ENCODE measurements at regions not wholly inside any gene's neighbourhood (a gene's known extent, or its start where the extent isn't known, plus 50 kb on each side); places are given as distances from the start of the nearest gene placed in this dataset.
"Not testable (repeated sequence)": the region's sequence is repeated elsewhere in the genome, so short reads cannot be mapped to it uniquely, and the experiment has no call there.

GRCh38 chr13:53301449-53301848 is 272.8 kb downstream of the OLFM4 start:
- DNase-seq: no peak

DNA sequence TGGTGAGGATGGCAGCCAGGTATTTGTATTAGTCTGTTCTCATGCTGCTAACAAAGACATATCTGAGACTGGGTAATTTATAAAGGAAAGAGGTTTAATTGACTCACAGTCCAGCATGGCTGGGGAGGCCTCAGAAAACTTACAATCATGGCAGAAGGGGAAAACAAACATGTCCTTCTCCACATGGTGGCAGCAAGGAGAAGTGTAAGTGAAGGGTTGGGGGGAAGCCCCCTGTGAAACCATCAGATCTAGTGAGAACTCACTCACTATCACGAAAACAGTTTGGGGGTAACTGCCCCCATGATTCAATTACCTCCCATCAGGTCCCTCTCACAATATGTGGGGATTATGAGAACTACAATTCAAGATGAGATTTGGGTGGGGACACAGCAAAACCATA is 276.8 kb downstream of the OLFM4 start:
- DNase-seq: not testable (repeated sequence)

DNA sequence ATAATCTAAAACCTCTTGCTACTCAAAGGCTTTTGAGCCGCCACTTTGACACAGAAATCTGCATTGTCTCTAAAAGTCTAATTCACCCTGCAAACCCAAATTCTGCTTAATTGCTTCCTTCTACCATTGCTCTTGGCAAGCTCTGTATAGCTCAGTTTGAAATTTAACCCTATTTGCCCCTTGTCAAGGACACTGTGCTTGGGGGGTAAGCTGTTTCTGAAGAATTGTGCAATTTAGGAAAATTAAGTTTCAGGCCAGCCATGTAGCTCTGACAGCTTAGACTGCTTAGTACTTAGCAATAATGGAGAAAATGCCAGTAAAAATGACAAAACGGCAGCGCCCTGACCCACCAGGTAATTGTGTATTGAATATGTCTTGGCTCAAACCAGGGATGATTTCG is 282.2 kb downstream of the OLFM4 start:
- no peak for DNase-seq

GRCh38 chr13:53311561-53311960 is 282.9 kb downstream of the OLFM4 start:
- DNase-seq: no peak

GRCh38 chr13:53321296-53321801 is 292.7 kb downstream of the OLFM4 start:
- DNase-seq: no peak

- no peak for DNase-seq
Measured at GRCh38 chr13:53324656-53325055, 296.0 kb downstream of the OLFM4 start.

- DNase-seq: no peak
Measured at GRCh38 chr13:53326716-53327115, 298.1 kb downstream of the OLFM4 start.

DNA sequence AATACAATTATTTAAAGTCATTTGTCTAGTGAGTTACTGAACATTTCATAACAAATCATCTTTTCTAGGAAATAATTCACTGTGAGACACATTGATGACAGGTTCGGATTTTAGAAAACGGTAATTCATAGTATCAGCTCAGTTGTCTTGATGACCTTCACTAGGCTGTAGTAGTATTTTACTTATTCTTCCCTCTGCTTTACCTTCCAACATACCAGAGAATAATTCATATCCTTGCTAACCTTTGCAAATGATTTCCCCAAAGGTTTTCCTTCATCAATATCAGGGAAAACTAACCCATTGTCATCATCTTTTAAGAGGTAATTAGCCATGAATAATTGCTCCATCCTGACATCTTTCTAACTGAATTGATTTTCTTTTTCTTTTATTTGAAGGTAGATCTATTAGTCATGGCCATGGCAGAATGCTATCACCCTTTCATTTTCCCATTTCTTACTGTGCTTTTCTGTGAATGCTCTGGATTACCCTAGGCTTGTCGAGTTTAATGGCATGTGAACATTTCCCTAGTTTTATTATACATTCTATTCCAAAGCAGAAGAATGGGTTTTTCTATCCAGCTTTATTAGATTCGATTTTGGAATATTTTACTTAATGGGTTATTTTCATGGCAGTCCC is 299.2 kb downstream of the OLFM4 start:
- DNase-seq: no peak

DNA sequence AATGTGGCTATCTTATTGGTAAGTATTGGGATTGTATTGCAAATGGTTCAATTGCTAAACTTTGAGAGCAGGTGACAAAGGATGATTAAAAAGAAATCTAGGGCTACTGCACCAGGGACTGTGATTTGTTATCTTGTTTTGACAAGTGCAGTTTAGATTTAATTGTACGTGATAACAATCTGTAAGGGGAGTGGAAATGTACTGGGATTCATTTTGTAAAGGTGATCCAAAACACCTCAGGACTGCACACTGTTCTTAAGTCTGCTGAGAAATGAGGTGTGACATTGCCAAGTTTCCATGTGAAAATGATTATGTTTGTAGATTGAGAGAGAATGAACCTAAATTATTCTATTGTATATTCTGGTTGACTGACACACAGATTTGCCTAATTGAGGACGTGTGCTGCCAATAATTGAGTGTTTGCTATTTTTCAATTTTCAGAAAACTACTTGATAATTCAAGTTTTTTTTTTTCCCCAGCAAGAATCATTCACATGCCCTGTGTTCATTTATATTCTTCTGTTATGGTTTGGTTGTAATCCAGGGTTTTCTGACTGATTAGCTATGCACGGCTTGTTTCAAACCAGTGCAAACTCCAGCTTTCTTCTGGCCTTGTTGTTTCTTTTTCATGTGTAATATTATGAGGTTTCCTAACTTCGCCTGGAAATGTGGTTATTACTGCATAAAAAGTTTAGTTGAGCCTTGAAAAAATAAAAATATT is 308.0 kb downstream of the OLFM4 start:
- DNase-seq: no peak

DNA sequence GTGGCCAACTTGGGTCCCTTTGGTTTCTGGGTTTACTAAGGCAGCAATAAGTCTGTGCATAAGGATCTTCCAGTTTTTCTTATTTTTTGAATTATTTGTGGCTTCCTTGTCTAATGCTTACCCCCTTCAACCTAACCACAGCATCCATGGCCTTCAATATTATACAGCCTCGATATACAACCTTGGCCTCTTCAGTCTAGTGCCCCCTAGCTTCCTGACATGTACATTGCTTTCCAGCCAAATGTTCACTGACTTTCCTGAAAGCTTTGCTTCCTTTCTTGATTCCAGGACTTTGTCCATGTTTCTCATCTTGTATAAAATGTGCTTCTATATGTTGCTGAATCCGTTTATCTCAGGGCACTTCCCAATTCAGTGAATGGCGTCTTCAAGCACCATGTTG is 310.1 kb downstream of the OLFM4 start:
- DNase-seq: no peak

DNA sequence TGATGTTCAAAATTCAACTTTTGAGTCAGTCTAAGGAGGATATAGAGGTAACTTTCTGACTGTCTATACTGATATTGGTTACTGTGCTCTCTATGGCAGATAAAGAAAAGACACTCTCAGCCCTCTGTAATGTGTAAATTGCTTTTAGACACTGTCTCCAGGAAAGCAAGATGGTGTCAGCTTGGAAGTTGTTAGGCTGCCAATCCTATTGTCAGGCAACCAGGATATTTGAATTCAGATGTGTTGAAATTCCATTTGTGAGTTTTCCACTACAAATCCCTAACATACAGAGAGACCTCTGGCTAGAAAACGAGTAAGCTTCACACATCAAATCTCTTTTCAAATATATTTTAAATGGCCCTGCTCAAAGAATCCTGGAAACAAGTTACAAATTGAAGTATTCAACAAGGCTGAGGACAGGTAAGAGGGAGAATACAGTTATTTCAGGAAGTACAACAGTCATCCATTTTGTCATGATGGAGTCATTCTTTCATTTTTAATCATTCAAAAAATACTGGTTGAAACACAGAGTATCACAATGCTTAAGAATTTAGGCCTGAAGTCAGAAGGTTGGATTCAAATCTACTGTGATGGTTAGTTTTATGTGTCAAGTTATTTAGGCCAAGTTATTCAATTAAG is 312.0 kb downstream of the OLFM4 start:
- DNase-seq: no peak

DNA sequence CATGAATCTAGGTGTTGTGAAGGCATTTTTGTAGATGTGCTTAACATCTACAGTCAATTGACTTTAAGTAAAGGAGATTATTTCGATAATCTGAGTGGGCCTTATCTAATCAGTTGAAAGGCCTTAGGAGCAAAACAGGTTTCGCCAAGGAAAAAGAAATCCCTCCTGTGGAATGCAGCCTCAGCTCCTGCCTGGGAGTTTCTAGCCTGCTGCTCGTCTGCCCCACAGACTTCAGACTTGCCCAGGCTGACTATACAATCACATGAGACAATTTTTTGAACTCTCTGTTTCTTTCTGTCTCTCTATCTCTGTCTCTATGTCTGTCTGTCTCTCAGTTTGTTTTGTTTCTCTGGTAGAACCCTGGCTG is 312.5 kb downstream of the OLFM4 start:
- no peak for DNase-seq

DNA sequence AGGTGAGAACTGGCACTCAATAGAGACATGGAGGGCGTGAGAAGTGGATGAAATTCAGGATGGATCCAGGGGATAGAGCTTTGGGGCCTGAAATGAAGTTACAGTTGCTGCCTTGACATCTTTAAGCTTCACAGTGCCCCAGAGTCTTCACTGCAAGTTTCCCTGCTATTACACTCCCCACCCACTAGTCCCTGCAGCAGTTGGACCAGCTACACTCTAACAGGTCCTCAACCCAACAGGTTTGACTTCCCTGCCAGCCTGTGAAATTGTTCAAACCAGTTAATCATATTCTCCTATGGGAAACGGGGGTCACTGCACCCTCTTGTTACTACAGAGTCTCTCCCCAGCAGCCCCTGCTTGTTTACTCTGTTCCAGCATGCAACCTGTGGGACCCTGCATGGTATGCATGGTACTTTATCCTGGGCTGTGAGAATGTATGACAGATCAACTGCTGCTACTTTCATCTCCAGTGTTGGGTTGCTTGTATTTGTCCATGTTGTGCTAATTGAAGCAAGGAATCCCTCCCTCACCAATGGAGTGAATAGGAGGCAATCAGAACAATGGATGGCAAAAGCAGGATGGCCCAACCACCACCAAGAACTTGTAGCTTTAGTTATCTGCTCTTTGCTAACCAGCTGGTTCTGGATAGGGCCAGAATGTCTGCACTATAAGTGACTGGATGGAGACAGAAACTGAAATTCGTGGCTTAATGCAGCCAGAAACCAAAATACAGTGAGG is 314.2 kb downstream of the OLFM4 start:
- no peak for DNase-seq

GRCh38 chr13:53343361-53343744 is 314.7 kb downstream of the OLFM4 start:
- no peak for DNase-seq

GRCh38 chr13:53351021-53351420 is 322.4 kb downstream of the OLFM4 start:
- no peak for DNase-seq

- DNase-seq: no peak
Measured at GRCh38 chr13:53357582-53357981, 329.0 kb downstream of the OLFM4 start.

DNA sequence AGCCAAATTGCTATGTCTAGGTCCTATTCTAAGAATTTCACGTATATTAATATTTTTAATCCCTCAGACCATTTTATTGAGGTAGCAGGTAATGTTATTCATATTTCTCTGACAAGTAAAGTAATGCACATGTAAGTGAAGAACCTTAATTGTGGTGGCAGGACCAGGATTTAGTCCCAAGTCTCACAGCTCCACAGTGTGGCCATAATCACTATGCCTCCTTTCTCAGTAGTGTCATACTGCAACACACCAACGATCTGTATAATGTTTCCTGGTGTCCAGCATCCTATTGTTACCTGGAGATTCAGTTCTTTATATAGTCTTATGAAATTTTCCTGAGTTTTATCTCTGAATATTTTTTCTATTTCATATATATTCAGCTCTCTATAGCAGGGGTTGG is 340.3 kb downstream of the OLFM4 start:
- DNase-seq: no peak

- no peak for DNase-seq
Measured at GRCh38 chr13:53379485-53379884, 350.9 kb downstream of the OLFM4 start.

DNA sequence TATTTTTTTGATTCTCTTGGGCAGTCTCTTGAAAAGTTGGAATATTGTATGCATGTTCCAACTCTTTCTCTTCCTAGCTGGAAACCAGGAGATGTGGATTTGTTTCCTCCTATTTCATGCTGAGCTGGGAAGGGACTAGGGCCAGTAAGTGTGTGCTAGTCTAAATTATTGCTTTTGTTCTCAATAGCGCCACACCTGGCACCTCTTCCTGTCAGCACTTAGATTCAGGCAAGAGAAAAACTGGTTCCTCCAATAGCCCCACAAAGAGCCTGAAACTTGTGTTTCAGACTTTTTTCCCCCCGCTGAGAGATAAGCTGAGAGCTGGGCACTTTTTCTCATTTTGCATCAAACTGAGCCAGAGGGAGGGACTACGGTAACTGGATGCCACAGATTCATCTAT is 353.4 kb downstream of the OLFM4 start:
- DNase-seq: no peak

GRCh38 chr13:53398051-53398450 is 369.4 kb downstream of the OLFM4 start:
- no peak for DNase-seq

- DNase-seq: no peak
Measured at GRCh38 chr13:53405616-53406015, 377.0 kb downstream of the OLFM4 start.

GRCh38 chr13:53408306-53408705 is 379.7 kb downstream of the OLFM4 start:
- no peak for DNase-seq

GRCh38 chr13:53408847-53409568 is 380.4 kb downstream of the OLFM4 start:
- no peak for DNase-seq

Data from Kasumi-1 (cell line).